Activated CD4-positive, alpha-beta T cell treated with anti-CD3 and anti-CD28 coated beads for 24 hours (primary cell): ENCODE measurements at regions not wholly inside any gene's neighbourhood (a gene's known extent, or its start where the extent isn't known, plus 50 kb on each side); places are given as distances from the start of the nearest gene placed in this dataset.

ENCODE experiments used
- DNase-seq, 2 donors: peaks; one replicate each; pipeline ENCODE4 v3.0.0-alpha.2; 2020; ENCODE audit warnings: low read depth in 2 of 2

- DNase-seq: no peak
Measured at GRCh38 chr2:18182861-18183260, 304.4 kb downstream of the KCNS3 start.

- no peak for DNase-seq
Measured at GRCh38 chr2:18180912-18181311, 302.4 kb downstream of the KCNS3 start.

GRCh38 chr2:18180031-18180610 lies 301.7 kb downstream of the KCNS3 start:
- DNase-seq: no peak

- peak in 1 of 2 donors; percentile 6 for DNase-seq
Measured at GRCh38 chr2:18178736-18179349, 300.4 kb downstream of the KCNS3 start.

GRCh38 chr2:18176679-18177215 lies 298.3 kb downstream of the KCNS3 start:
- no peak for DNase-seq

- DNase-seq: no peak
Measured at GRCh38 chr2:18172607-18173006, 294.1 kb downstream of the KCNS3 start.

- no peak for DNase-seq
Measured at GRCh38 chr2:18171191-18172139, 293.0 kb downstream of the KCNS3 start.

- DNase-seq: no peak
Measured at GRCh38 chr2:18170642-18171041, 292.2 kb downstream of the KCNS3 start.

- no peak for DNase-seq
Measured at GRCh38 chr2:18169893-18170175, 291.4 kb downstream of the KCNS3 start.

GRCh38 chr2:18169121-18169892 lies 290.8 kb downstream of the KCNS3 start:
- DNase-seq: no peak

- no peak for DNase-seq
Measured at GRCh38 chr2:18167871-18168270, 289.4 kb downstream of the KCNS3 start.

GRCh38 chr2:18161681-18162080 lies 283.2 kb downstream of the KCNS3 start:
- no peak for DNase-seq

GRCh38 chr2:18159896-18160295 lies 281.4 kb downstream of the KCNS3 start:
- DNase-seq: no peak

GRCh38 chr2:18156421-18156820 lies 278.0 kb downstream of the KCNS3 start:
- no peak for DNase-seq

- DNase-seq: no peak
Measured at GRCh38 chr2:18156002-18156401, 277.5 kb downstream of the KCNS3 start.

- no peak for DNase-seq
Measured at GRCh38 chr2:18154812-18155211, 276.3 kb downstream of the KCNS3 start.

GRCh38 chr2:18154259-18154658 lies 275.8 kb downstream of the KCNS3 start:
- DNase-seq: no peak

- DNase-seq: no peak
Measured at GRCh38 chr2:18153741-18154140, 275.3 kb downstream of the KCNS3 start.

GRCh38 chr2:18151237-18151636 lies 272.8 kb downstream of the KCNS3 start:
- DNase-seq: no peak

GRCh38 chr2:18149660-18150246 lies 271.3 kb downstream of the KCNS3 start:
- no peak for DNase-seq

GRCh38 chr2:18136881-18137475 lies 258.5 kb downstream of the KCNS3 start:
- no peak for DNase-seq
